Hepatocyte (in vitro differentiated cells): ENCODE measurements at regions not wholly inside any gene's neighbourhood (a gene's known extent, or its start where the extent isn't known, plus 50 kb on each side); places are given as distances from the start of the nearest gene placed in this dataset.

Source experiments
- CTCF ChIP-seq: fragments of 200-600 bp; sonication (generic); IDR thresholded peaks from 2 replicates; pipeline ENCODE4 v1.5.1; 2016; ENCODE audit warnings: antibody characterized with exemption, mild to moderate bottlenecking; ENCODE audit not compliant: poor library complexity
- EZH2 ChIP-seq: fragments of 200-600 bp; sonication (generic); IDR thresholded peaks from 2 replicates; pipeline ENCODE4 v1.6.1; 2016; ENCODE audit warnings: antibody characterized with exemption, mild to moderate bottlenecking, borderline replicate concordance

GRCh38 chr4:64581422-64581821, 172.2 kb upstream of the TECRL start:
- no peak for TF ChIP-seq CTCF
- no peak for TF ChIP-seq EZH2
